Subcutaneous abdominal adipose tissue (tissue), 5 donors: ENCODE measurements at regions not wholly inside any gene's neighbourhood (a gene's known extent, or its start where the extent isn't known, plus 50 kb on each side); places are given as distances from the start of the nearest gene placed in this dataset.
"Not testable (repeated sequence)": the region's sequence is repeated elsewhere in the genome, so short reads cannot be mapped to it uniquely, and the experiment has no call there.

Experiments used
- H3K27ac ChIP-seq: one replicate; pipeline ENCODE4 v1.7.0; 2013; ENCODE audit warnings: low read depth, mild to moderate bottlenecking, inconsistent platforms, low read length, moderate library complexity
- H3K27me3 ChIP-seq, 5 donors: one replicate each; pipeline ENCODE4 v1.7.0; 2013; ENCODE audit warnings: low read length in 5 of 5, inconsistent platforms in 1 of 5; ENCODE audit not compliant: control insufficient read depth in 5 of 5, insufficient read depth in 4 of 5
- H3K36me3 ChIP-seq, 5 donors: one replicate each; pipeline ENCODE4 v1.7.0; 2013; ENCODE audit warnings: low read length in 5 of 5; ENCODE audit not compliant: control insufficient read depth in 5 of 5, insufficient read depth in 5 of 5
- H3K4me1 ChIP-seq, 5 donors: one replicate each; pipeline ENCODE4 v1.7.0; 2013; ENCODE audit warnings: low read length in 5 of 5, mild to moderate bottlenecking in 3 of 5, moderate library complexity in 1 of 5; ENCODE audit not compliant: control insufficient read depth in 5 of 5, insufficient read depth in 5 of 5
- H3K4me3 ChIP-seq, 5 donors: one replicate each; pipeline ENCODE4 v1.7.0; 2013; ENCODE audit warnings: low read length in 5 of 5, low read depth in 1 of 5
- H3K9ac ChIP-seq, 5 donors: one replicate each; pipeline ENCODE4 v1.7.0; 2013; ENCODE audit warnings: low read length in 5 of 5, mild to moderate bottlenecking in 4 of 5, moderate library complexity in 3 of 5
- H3K9me3 ChIP-seq, 5 donors: one replicate each; pipeline ENCODE4 v1.7.0; 2013; ENCODE audit warnings: low read length in 5 of 5; ENCODE audit not compliant: control insufficient read depth in 5 of 5
- donor health status: healthy.
- donor health status: healthy.
- donor health status: healthy.
- donor health status: healthy.
- donor health status: healthy.

- H3K4me1 ChIP-seq, H3K4me3 ChIP-seq, H3K27ac ChIP-seq, H3K9me3 ChIP-seq, H3K9ac ChIP-seq, H3K36me3 ChIP-seq, H3K27me3 ChIP-seq: not testable (repeated sequence)
Observed at GRCh38 chr12:33550214-33550613, 110.6 kb upstream of the SYT10 start.

GRCh38 chr12:33551006-33551405 lies 111.4 kb upstream of the SYT10 start:
- no peaks in the 10 kb centered on the region for H3K27me3 ChIP-seq
- H3K27ac ChIP-seq, result no peak overlapping the region
- no peaks in the 10 kb centered on the region for H3K36me3 ChIP-seq
- no peaks in the 10 kb centered on the region for H3K4me1 ChIP-seq
- H3K9ac ChIP-seq, result no peak overlapping the region
- no peak overlapping the region for H3K4me3 ChIP-seq
- H3K9me3 ChIP-seq, result peaks cover 0 to 4% (median 0%) of the 10 kb centered on the region in 5 donors

- Histone ChIP-seq H3K4me3 (no peak overlapping the region), H3K27ac (no peak overlapping the region), H3K36me3 (no peaks in the 10 kb centered on the region), H3K27me3 (no peaks in the 10 kb centered on the region), H3K4me1 (no peaks in the 10 kb centered on the region), H3K9me3 (peaks cover 0 to 4% (median 0%) of the 10 kb centered on the region in 5 donors), H3K9ac (no peak overlapping the region)
Observed at GRCh38 chr12:33555128-33555527, 115.5 kb upstream of the SYT10 start.

GRCh38 chr12:33560653-33561208 lies 121.1 kb upstream of the SYT10 start:
- no peak overlapping the region for H3K27ac ChIP-seq
- H3K9me3 ChIP-seq, result peaks cover 0 to 9% (median 0%) of the 10 kb centered on the region in 5 donors
- H3K4me3 ChIP-seq, result no peak overlapping the region
- no peaks in the 10 kb centered on the region for H3K27me3 ChIP-seq
- H3K36me3 ChIP-seq, result no peaks in the 10 kb centered on the region
- no peak overlapping the region for H3K9ac ChIP-seq
- H3K4me1 ChIP-seq, result no peaks in the 10 kb centered on the region

DNA sequence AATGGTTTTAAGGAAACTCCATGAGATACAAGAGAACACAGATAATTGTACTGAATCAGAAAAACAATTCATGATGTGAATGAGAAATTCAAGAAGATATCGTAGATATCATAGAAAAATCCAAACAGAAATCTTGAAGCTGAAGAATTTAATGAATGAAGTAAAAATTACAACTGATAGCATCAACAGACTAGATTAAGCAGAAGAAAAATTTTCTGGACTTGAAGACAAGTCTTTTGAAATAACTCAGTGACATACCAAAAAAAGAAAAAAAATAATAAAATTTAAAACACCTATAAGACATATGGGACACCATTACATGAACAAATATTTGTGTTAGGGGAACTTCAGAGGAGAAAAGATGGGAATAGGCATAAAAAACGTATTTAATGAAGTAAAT lies 122.8 kb upstream of the SYT10 start:
- Histone ChIP-seq H3K9me3 (peaks cover 0 to 9% (median 0%) of the 10 kb centered on the region in 5 donors), H3K4me1 (no peaks in the 10 kb centered on the region), H3K27me3 (no peaks in the 10 kb centered on the region), H3K4me3 (no peak overlapping the region), H3K27ac (no peak overlapping the region), H3K36me3 (no peaks in the 10 kb centered on the region), H3K9ac (no peak overlapping the region)

GRCh38 chr12:33566403-33566802 lies 126.8 kb upstream of the SYT10 start:
- Histone ChIP-seq H3K4me1 (no peaks in the 10 kb centered on the region), H3K9me3 (peaks cover 0 to 9% (median 0%) of the 10 kb centered on the region in 5 donors), H3K4me3 (no peak overlapping the region), H3K27me3 (no peaks in the 10 kb centered on the region), H3K9ac (no peak overlapping the region), H3K27ac (no peak overlapping the region), H3K36me3 (no peaks in the 10 kb centered on the region)

GRCh38 chr12:33575346-33575745 lies 135.7 kb upstream of the SYT10 start:
- Histone ChIP-seq H3K9me3 (no peaks in the 10 kb centered on the region), H3K27ac (no peak overlapping the region), H3K36me3 (no peaks in the 10 kb centered on the region), H3K9ac (no peak overlapping the region), H3K4me1 (no peaks in the 10 kb centered on the region), H3K4me3 (no peak overlapping the region), H3K27me3 (no peaks in the 10 kb centered on the region)

- no peak overlapping the region for H3K27ac ChIP-seq
- H3K4me3 ChIP-seq, result no peak overlapping the region
Observed at GRCh38 chr12:33581613-33582122, 142.0 kb upstream of the SYT10 start.

DNA sequence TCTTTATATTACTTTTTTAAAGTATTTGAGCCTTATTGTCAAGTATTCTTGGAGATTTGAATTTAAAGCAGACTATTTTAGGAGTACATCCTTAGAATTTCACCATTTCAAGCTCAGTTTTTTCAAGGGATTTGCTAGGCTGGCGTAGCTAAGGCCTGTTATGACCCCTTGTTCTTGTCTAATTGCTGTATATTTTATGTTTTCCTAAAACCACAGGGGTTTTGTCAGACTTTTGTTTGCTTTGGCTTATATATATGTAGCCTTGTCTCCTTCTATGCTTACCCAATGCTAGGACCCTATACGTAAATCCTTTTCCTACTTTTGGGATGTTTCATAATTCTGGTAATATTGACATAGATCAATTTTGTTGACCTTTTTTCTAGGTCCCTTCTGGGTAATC lies 147.0 kb upstream of the SYT10 start:
- Histone ChIP-seq H3K4me3 (no peak overlapping the region), H3K36me3 (no peaks in the 10 kb centered on the region), H3K27me3 (no peaks in the 10 kb centered on the region), H3K9me3 (no peaks in the 10 kb centered on the region), H3K9ac (no peak overlapping the region), H3K4me1 (peaks cover 0 to 23% (median 8%) of the 10 kb centered on the region in 5 donors), H3K27ac (peak overlapping the region; percentile 91)

More at GRCh38 chr12:33581613-33582122, 142.0 kb upstream of the SYT10 start:
- H3K27me3 ChIP-seq, result no peaks in the 10 kb centered on the region
- no peaks in the 10 kb centered on the region for H3K9me3 ChIP-seq
- peaks cover 0 to 5% (median 0%) of the 10 kb centered on the region in 5 donors for H3K4me1 ChIP-seq
- no peaks in the 10 kb centered on the region for H3K36me3 ChIP-seq
- no peak overlapping the region for H3K9ac ChIP-seq

DNA sequence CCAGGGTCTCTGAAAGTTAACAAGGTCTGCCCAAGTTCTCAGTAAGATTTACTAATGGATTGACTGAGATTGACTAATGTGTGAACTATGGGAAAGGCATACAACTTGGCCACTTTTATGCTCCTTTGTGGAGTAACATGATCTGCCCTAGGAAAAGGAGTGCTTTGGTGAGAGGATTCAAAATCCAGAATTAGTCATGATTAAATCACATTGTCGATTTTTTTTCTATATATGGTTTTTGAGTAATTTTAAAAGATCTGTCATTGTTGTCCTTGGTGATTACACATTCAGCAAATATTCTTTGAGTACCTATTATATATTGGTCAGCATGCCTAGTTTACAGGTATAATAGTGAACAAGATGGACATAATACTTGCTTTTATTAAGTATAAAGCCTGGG lies 147.7 kb upstream of the SYT10 start:
- Histone ChIP-seq H3K9me3 (no peaks in the 10 kb centered on the region), H3K36me3 (no peaks in the 10 kb centered on the region), H3K27me3 (no peaks in the 10 kb centered on the region), H3K4me1 (peaks cover 0 to 19% (median 8%) of the 10 kb centered on the region in 5 donors), H3K27ac (peak overlapping the region; percentile 91), H3K4me3 (no peak overlapping the region), H3K9ac (peak overlapping the region in 2 of 5 donors; percentile 2 to 44)
